Panc1 (cell line): ENCODE measurements at regions not wholly inside any gene's neighbourhood (a gene's known extent, or its start where the extent isn't known, plus 50 kb on each side); places are given as distances from the start of the nearest gene placed in this dataset.

ENCODE experiments used
- ATAC-seq: fragments of 200-7000 bp; cut with Tn5 transposase; 2 replicates; pipeline ENCODE4 v1.9.1; 2020; ENCODE audit warnings: mild to moderate bottlenecking, moderate library complexity
- BruUV-seq: library from RNA; stranded (reverse); fragments of 400-500 nt; replicated peaks from 2 replicates; lab custom pipeline; 2021; lab: Mats Ljungman, UMichigan
- CTCF ChIA-PET: fragments of 300-600 bp; sonication (Branson Sonifier 250); formaldehyde crosslinking; loops from one replicate; lab custom pipeline; 2022; ENCODE audit warnings: antibody characterized with exemption; lab: Charles Lee
- POLR2A ChIA-PET: fragments of 300-600 bp; sonication (Branson Sonifier 250); formaldehyde crosslinking; loops from one replicate; lab custom pipeline; 2022; ENCODE audit warnings: antibody characterized with exemption; lab: Charles Lee
- DNase-seq: peaks from one replicate; pipeline ENCODE4 v3.0.0-alpha.2; 2010; ENCODE audit warnings: low read depth, low spot score
- H3K27ac ChIP-seq: 2 replicates; pipeline ENCODE4 v1.5.1; 2011; ENCODE audit warnings: mild to moderate bottlenecking, low read length, inconsistent platforms
- H3K27me3 ChIP-seq: fragments of 200-500 bp; sonication (Bioruptor generic); 2 replicates; pipeline ENCODE4 v1.6.0; 2014; ENCODE audit warnings: low read length, inconsistent platforms; ENCODE audit not compliant: control insufficient read depth, insufficient read depth
- H3K36me3 ChIP-seq: fragments of 200-500 bp; sonication (Bioruptor generic); 2 replicates; pipeline ENCODE4 v1.5.1; 2014; ENCODE audit warnings: inconsistent platforms, mild to moderate bottlenecking, low read length, moderate library complexity; ENCODE audit not compliant: control insufficient read depth, insufficient read depth
- H3K4me1 ChIP-seq: 2 replicates; pipeline ENCODE4 v1.5.1; 2011; ENCODE audit warnings: inconsistent platforms, mild to moderate bottlenecking, low read length, moderate library complexity; ENCODE audit not compliant: control insufficient read depth, insufficient read depth
- H3K4me3 ChIP-seq, 2 experiments: 2 replicates each; pipeline ENCODE4 v1.5.1; 2011 to 2012; ENCODE audit warnings: low read depth in 2 of 2, low read length in 2 of 2, mild to moderate bottlenecking in 2 of 2, inconsistent platforms in 1 of 2, moderate library complexity in 1 of 2
- H3K9me3 ChIP-seq: fragments of 200-500 bp; sonication (Bioruptor generic); 2 replicates; pipeline ENCODE4 v1.5.1; 2014; ENCODE audit warnings: low read depth, mild to moderate bottlenecking, inconsistent platforms, low read length, moderate library complexity; ENCODE audit not compliant: control insufficient read depth, insufficient read depth
- POLR2AphosphoS5 ChIP-seq: IDR thresholded peaks from 2 replicates; pipeline ENCODE4 v1.6.1; 2012; ENCODE audit warnings: mild to moderate bottlenecking, low read depth, low read length, moderate library complexity
- SIN3A ChIP-seq: IDR thresholded peaks from 2 replicates; pipeline ENCODE4 v1.6.1; 2012; ENCODE audit warnings: low read depth, mild to moderate bottlenecking, low read length, moderate library complexity, borderline replicate concordance; ENCODE audit not compliant: insufficient read depth
- TCF7L2 ChIP-seq: IDR thresholded peaks from 2 replicates; pipeline ENCODE4 v1.6.1; 2011; ENCODE audit warnings: mild to moderate bottlenecking, low read depth, low read length, inconsistent platforms
- in situ Hi-C: cut with HindIII; loops from 2 replicates; pipeline ENCODE4 v1.10.0; 2016; ENCODE audit warnings: low sequenced_read_pairs, low pct_unique_long_range_greater_than_20kb
- intact Hi-C: fragments of 100-400 bp; cut with micrococcal nuclease; formaldehyde crosslinking; loops from one replicate; pipeline ENCODE4 v1.10.0; 2022; ENCODE audit not compliant: unreplicated experiment
- TF ChIP-seq, protein P1 (sequence below): fragments of 450-650 bp; IDR thresholded peaks from 2 replicates; pipeline ENCODE4 v1.5.1; 2017; ENCODE audit warnings: mild to moderate bottlenecking
- TF ChIP-seq, protein P2 (sequence below), 2 experiments: IDR thresholded peaks; 2 replicates each; pipeline ENCODE4 v1.6.1; 2011 to 2012; ENCODE audit warnings: low read depth in 2 of 2, control low read depth in 1 of 2, low read length in 1 of 2, mild to moderate bottlenecking in 1 of 2, moderate library complexity in 1 of 2; ENCODE audit not compliant: insufficient read depth in 1 of 2

- no peaks in the 10 kb centered on the region for H3K36me3 ChIP-seq
- ATAC-seq (no peak), DNase-seq (no peak)
- no peak overlapping the region for H3K4me3 ChIP-seq
- H3K27me3 ChIP-seq, result peaks cover 6% of the 10 kb centered on the region; the same call in 1 of the 2 replicates
- ChIA-PET POLR2A (no interaction called here), CTCF (no interaction called here)
- no TSS peak for BruUV-seq
- no peak overlapping the region for H3K27ac ChIP-seq
- H3K9me3 ChIP-seq, result no peaks in the 10 kb centered on the region
- TF ChIP-seq, protein P1, sequence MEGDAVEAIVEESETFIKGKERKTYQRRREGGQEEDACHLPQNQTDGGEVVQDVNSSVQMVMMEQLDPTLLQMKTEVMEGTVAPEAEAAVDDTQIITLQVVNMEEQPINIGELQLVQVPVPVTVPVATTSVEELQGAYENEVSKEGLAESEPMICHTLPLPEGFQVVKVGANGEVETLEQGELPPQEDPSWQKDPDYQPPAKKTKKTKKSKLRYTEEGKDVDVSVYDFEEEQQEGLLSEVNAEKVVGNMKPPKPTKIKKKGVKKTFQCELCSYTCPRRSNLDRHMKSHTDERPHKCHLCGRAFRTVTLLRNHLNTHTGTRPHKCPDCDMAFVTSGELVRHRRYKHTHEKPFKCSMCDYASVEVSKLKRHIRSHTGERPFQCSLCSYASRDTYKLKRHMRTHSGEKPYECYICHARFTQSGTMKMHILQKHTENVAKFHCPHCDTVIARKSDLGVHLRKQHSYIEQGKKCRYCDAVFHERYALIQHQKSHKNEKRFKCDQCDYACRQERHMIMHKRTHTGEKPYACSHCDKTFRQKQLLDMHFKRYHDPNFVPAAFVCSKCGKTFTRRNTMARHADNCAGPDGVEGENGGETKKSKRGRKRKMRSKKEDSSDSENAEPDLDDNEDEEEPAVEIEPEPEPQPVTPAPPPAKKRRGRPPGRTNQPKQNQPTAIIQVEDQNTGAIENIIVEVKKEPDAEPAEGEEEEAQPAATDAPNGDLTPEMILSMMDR, result no peak
- TF ChIP-seq POLR2AphosphoS5 (no peak), TCF7L2 (no peak), SIN3A (no peak)
- TF ChIP-seq, protein P2, sequence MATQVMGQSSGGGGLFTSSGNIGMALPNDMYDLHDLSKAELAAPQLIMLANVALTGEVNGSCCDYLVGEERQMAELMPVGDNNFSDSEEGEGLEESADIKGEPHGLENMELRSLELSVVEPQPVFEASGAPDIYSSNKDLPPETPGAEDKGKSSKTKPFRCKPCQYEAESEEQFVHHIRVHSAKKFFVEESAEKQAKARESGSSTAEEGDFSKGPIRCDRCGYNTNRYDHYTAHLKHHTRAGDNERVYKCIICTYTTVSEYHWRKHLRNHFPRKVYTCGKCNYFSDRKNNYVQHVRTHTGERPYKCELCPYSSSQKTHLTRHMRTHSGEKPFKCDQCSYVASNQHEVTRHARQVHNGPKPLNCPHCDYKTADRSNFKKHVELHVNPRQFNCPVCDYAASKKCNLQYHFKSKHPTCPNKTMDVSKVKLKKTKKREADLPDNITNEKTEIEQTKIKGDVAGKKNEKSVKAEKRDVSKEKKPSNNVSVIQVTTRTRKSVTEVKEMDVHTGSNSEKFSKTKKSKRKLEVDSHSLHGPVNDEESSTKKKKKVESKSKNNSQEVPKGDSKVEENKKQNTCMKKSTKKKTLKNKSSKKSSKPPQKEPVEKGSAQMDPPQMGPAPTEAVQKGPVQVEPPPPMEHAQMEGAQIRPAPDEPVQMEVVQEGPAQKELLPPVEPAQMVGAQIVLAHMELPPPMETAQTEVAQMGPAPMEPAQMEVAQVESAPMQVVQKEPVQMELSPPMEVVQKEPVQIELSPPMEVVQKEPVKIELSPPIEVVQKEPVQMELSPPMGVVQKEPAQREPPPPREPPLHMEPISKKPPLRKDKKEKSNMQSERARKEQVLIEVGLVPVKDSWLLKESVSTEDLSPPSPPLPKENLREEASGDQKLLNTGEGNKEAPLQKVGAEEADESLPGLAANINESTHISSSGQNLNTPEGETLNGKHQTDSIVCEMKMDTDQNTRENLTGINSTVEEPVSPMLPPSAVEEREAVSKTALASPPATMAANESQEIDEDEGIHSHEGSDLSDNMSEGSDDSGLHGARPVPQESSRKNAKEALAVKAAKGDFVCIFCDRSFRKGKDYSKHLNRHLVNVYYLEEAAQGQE (IDR thresholded peaks at IDR 0.05; ENCODE audit: insufficient read depth in 1 of 2, low read depth in 2 of 2, low read length in 1 of 2), result no peak
- intact Hi-C loops (no loop called here), in situ Hi-C loops (no loop called here)
- no peaks in the 10 kb centered on the region for H3K4me1 ChIP-seq
Measured at GRCh38 chr20:23212464-23212995, 126.4 kb upstream of the CD93 start.

- Histone ChIP-seq H3K4me3 (no peak overlapping the region), H3K4me1 (no peaks in the 10 kb centered on the region), H3K27ac (no peak overlapping the region), H3K27me3 (peaks cover 6% of the 10 kb centered on the region; the same call in 1 of the 2 replicates), H3K36me3 (no peaks in the 10 kb centered on the region), H3K9me3 (no peaks in the 10 kb centered on the region)
- no TSS peak for BruUV-seq
- DNase-seq, result no peak
- TF ChIP-seq, protein P2 (IDR thresholded peaks at IDR 0.05; ENCODE audit: insufficient read depth in 1 of 2, low read depth in 2 of 2, low read length in 1 of 2), result no peak
- TF ChIP-seq SIN3A (no peak), TCF7L2 (no peak), POLR2AphosphoS5 (no peak)
- TF ChIP-seq, protein P1, result no peak
- ChIA-PET CTCF (no interaction called here), POLR2A (no interaction called here)
- ATAC-seq, result no peak
- intact Hi-C loops, result no loop called here
- in situ Hi-C loops, result no loop called here
Measured at GRCh38 chr20:23212011-23212410, 125.9 kb upstream of the CD93 start.
